Suppressor macrophage treated with lipopolysaccharide for 4 hours (primary cell): ENCODE measurements at regions not wholly inside any gene's neighbourhood (a gene's known extent, or its start where the extent isn't known, plus 50 kb on each side); places are given as distances from the start of the nearest gene placed in this dataset.
A peak's percentile ranks its signal among the peaks of the same experiment; 100 is the strongest.

Experiments
- DNase-seq: peaks from one replicate; pipeline ENCODE4 v3.0.0-alpha.2; 2020

DNA sequence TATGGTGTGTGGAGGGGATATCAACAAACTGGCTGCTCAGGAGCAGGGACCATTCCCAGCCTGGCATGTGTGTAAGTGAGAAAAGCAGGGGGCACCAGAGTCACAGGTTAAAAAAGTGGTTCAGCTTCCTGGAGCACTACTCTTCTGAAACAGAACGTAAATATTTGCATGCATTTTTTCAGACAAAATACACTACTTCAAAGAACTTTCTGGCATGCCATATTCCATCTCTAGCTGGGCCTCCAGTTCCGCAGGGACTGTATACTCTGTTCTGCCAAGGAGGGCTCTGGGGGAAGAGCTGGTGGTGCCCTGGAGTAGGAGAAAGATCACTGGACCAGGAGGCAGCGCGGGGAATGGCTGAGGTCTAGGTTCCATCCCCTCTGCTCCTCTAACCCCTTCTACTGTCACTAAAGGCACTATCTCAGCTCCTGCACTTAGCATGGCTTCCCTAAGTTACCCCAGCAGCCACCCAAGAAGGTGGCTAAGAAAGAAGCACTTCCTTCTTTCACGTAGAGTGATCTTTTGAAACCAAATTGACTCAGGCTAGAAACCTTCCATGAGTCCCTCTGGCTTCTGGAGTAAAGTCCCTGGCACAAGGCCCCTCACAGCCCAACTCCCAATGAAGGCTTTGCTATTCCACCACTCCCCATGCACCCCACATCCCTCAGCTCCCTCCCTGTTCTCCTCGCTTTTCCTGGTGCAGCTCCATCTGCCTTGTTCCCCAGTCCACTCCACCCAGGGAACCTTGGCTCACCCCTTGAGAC, 57.6 kb upstream of the CABLES1 start:
- DNase-seq, result peak; percentile 68

GRCh38 chr18:23085066-23085465, 50.2 kb upstream of the CABLES1 start:
- no peak for DNase-seq
